NB4 (cell line): ENCODE measurements at regions not wholly inside any gene's neighbourhood (a gene's known extent, or its start where the extent isn't known, plus 50 kb on each side); places are given as distances from the start of the nearest gene placed in this dataset.

Experiments
- CTCF ChIP-seq: IDR thresholded peaks from one replicate; pipeline ENCODE4 v1.5.1; 2012; ENCODE audit warnings: low read depth, low read length
- MAX ChIP-seq: IDR thresholded peaks from 2 replicates; pipeline ENCODE4 v1.6.1; 2011; ENCODE audit warnings: low read depth, low read length
- MYC ChIP-seq: IDR thresholded peaks from 2 replicates; pipeline ENCODE4 v1.6.1; 2011; ENCODE audit warnings: low read depth, low read length
- POLR2A ChIP-seq: IDR thresholded peaks from 2 replicates; pipeline ENCODE4 v1.6.1; 2011; ENCODE audit warnings: mild to moderate bottlenecking; ENCODE audit not compliant: insufficient read length; ENCODE audit errors: extremely low read depth

DNA sequence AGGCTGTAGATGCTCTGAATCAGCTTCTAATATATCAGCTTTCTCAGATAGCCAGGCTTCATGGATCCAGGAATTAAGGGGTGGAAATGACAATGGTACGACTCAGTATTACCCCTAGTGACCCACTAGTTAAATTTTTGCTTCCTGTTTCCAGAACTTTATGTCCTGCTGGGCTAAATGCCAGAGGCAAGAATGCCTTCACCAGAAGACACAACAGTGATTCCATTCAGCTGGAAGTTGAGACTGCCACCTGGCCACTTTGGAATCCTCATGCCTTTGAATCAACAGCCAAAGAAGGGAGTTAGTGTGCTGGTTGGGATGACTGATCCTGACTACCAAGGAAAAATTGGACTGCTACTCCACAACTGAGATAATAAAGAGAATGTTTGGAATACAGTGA is 239.1 kb downstream of the ASXL3 start:
- TF ChIP-seq CTCF (no peak), POLR2A (no peak), MAX (no peak), MYC (no peak)
